PC-3 (cell line): ENCODE measurements at regions not wholly inside any gene's neighbourhood (a gene's known extent, or its start where the extent isn't known, plus 50 kb on each side); places are given as distances from the start of the nearest gene placed in this dataset.

ENCODE experiments used
- ATAC-seq: fragments of 200-7000 bp; cut with Tn5 transposase; 2 replicates; pipeline ENCODE4 v1.9.1; 2020; ENCODE audit warnings: mild to moderate bottlenecking, moderate library complexity
- BruUV-seq: library from RNA; stranded (reverse); fragments of 400-500 nt; replicated peaks from 2 replicates; lab custom pipeline; 2021; lab: Mats Ljungman, UMichigan
- CTCF ChIA-PET: fragments of 300-600 bp; sonication (Branson Sonifier 250); formaldehyde crosslinking; loops from one replicate; lab custom pipeline; 2022; ENCODE audit warnings: antibody characterized with exemption; lab: Charles Lee
- POLR2A ChIA-PET: fragments of 300-600 bp; sonication (Branson Sonifier 250); formaldehyde crosslinking; loops from one replicate; lab custom pipeline; 2022; ENCODE audit warnings: antibody characterized with exemption; ENCODE audit not compliant: unreplicated experiment; lab: Charles Lee
- DNase-seq: peaks from one replicate; pipeline ENCODE4 v3.0.0-alpha.2; 2015
- H2AFZ ChIP-seq: fragments of 300-600 bp; sonication (generic); 2 replicates; pipeline ENCODE4 v1.6.0; 2016; ENCODE audit warnings: antibody characterized with exemption, low read length
- H3F3A ChIP-seq: fragments of 300-600 bp; sonication (generic); one replicate; pipeline ENCODE4 v1.6.0; 2017; ENCODE audit warnings: antibody characterized with exemption, low read length, control low read depth, mild to moderate bottlenecking; ENCODE audit not compliant: unreplicated experiment
- H3K27ac ChIP-seq: fragments of 300-600 bp; sonication (generic); 2 replicates; pipeline ENCODE4 v1.5.1; 2016; ENCODE audit warnings: mild to moderate bottlenecking, low read length
- H3K27me3 ChIP-seq: fragments of 300-600 bp; sonication (generic); 2 replicates; pipeline ENCODE4 v1.6.1; 2016; ENCODE audit warnings: low read length, mixed read lengths
- H3K36me3 ChIP-seq: fragments of 300-600 bp; sonication (generic); 2 replicates; pipeline ENCODE4 v1.6.1; 2016; ENCODE audit warnings: low read depth, mixed run types, low read length, mixed read lengths
- H3K4me1 ChIP-seq: fragments of 300-600 bp; sonication (generic); 2 replicates; pipeline ENCODE4 v1.5.1; 2016; ENCODE audit warnings: low read length; ENCODE audit not compliant: insufficient read depth
- H3K4me2 ChIP-seq: fragments of 300-600 bp; sonication (generic); 2 replicates; pipeline ENCODE4 v1.6.0; 2016; ENCODE audit warnings: low read length
- H3K4me3 ChIP-seq: fragments of 300-600 bp; sonication (generic); 2 replicates; pipeline ENCODE4 v1.5.1; 2016; ENCODE audit warnings: mild to moderate bottlenecking, low read length, mixed read lengths
- H3K79me2 ChIP-seq: fragments of 300-600 bp; sonication (generic); 2 replicates; pipeline ENCODE4 v1.6.1; 2017; ENCODE audit warnings: low read length, mixed read lengths
- H3K9ac ChIP-seq: fragments of 300-600 bp; sonication (generic); 2 replicates; pipeline ENCODE4 v1.6.0; 2016; ENCODE audit warnings: mild to moderate bottlenecking, low read length
- H3K9me2 ChIP-seq: fragments of 300-600 bp; sonication (generic); replicated peaks from 2 replicates; pipeline ENCODE4 v1.6.1; 2016; ENCODE audit warnings: mixed run types, low read length, mixed read lengths
- H3K9me3 ChIP-seq: fragments of 300-600 bp; sonication (generic); 2 replicates; pipeline ENCODE4 v1.6.1; 2016; ENCODE audit warnings: low read length, mixed read lengths
- H4K20me1 ChIP-seq: fragments of 300-600 bp; sonication (generic); 2 replicates; pipeline ENCODE4 v1.6.1; 2016; ENCODE audit warnings: low read length, mixed read lengths
- EZH2 ChIP-seq: fragments of 300-600 bp; sonication (generic); IDR thresholded peaks from one replicate; pipeline ENCODE4 v1.6.1; 2017; ENCODE audit warnings: antibody characterized with exemption, mild to moderate bottlenecking, low read length; ENCODE audit not compliant: unreplicated experiment
- EZH2phosphoT487 ChIP-seq: fragments of 300-600 bp; sonication (generic); IDR thresholded peaks from 2 replicates; pipeline ENCODE4 v1.6.1; 2018; ENCODE audit warnings: mild to moderate bottlenecking, antibody characterized with exemption, low read length, borderline replicate concordance
- intact Hi-C: fragments of 100-400 bp; cut with micrococcal nuclease; formaldehyde crosslinking; loops from 2 replicates; pipeline ENCODE4 v1.9.0; 2023
- TF ChIP-seq, protein P1 (sequence below): fragments of 300-600 bp; sonication (generic); conservative IDR thresholded peaks from 2 replicates; pipeline ENCODE4 v1.5.1; 2017; ENCODE audit warnings: antibody characterized with exemption, low read depth, mild to moderate bottlenecking, low read length

DNA sequence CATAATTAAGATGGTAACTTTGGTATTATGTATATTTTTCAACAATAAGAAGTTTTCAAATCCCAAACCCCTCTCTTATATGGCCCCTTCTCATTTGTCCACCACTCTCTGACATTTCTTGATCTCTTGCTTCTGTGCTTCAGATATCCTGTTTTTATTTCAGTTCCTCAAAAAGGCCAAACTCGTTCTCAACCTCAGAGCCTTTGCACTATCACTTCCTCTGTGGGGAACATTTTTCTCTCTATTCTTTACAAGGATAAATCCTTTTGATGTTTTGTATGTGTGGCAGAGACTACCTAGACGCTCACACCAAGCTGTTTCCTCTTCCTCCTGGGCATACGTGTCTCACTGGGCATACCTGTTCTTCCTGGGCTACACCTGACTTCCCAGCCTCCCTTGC is 54.2 kb upstream of the FRMD4A start:
- H3K27me3 ChIP-seq = no peaks in the 10 kb centered on the region
- H3F3A ChIP-seq = no peaks in the 10 kb centered on the region
- BruUV-seq = no TSS peak
- no peak for DNase-seq
- no peak for ATAC-seq
- H3K9me2 ChIP-seq = no peaks in the 10 kb centered on the region
- H3K79me2 ChIP-seq = no peaks in the 10 kb centered on the region
- no peaks in the 10 kb centered on the region for H3K4me1 ChIP-seq
- H3K27ac ChIP-seq = no peak overlapping the region
- intact Hi-C loops = no loop called here
- ChIA-PET POLR2A (no interaction called here), CTCF (interaction anchor here (0.6 to 0.9 kb wide), 3 partner anchors 26 to 717 kb away, joined by 3 to 11 read pairs (median 4); no protein-coding TSS in a partner anchor)
- H3K9me3 ChIP-seq = no peaks in the 10 kb centered on the region
- H3K4me3 ChIP-seq = no peak overlapping the region
- no peak overlapping the region for H2AFZ ChIP-seq
- no peak overlapping the region for H3K9ac ChIP-seq
- no peaks in the 10 kb centered on the region for H3K36me3 ChIP-seq
- no peak overlapping the region for H3K4me2 ChIP-seq
- no peaks in the 10 kb centered on the region for H4K20me1 ChIP-seq
- TF ChIP-seq, protein P1, sequence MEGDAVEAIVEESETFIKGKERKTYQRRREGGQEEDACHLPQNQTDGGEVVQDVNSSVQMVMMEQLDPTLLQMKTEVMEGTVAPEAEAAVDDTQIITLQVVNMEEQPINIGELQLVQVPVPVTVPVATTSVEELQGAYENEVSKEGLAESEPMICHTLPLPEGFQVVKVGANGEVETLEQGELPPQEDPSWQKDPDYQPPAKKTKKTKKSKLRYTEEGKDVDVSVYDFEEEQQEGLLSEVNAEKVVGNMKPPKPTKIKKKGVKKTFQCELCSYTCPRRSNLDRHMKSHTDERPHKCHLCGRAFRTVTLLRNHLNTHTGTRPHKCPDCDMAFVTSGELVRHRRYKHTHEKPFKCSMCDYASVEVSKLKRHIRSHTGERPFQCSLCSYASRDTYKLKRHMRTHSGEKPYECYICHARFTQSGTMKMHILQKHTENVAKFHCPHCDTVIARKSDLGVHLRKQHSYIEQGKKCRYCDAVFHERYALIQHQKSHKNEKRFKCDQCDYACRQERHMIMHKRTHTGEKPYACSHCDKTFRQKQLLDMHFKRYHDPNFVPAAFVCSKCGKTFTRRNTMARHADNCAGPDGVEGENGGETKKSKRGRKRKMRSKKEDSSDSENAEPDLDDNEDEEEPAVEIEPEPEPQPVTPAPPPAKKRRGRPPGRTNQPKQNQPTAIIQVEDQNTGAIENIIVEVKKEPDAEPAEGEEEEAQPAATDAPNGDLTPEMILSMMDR = no peak
- no peak for TF ChIP-seq EZH2phosphoT487
- no peak for TF ChIP-seq EZH2

DNA sequence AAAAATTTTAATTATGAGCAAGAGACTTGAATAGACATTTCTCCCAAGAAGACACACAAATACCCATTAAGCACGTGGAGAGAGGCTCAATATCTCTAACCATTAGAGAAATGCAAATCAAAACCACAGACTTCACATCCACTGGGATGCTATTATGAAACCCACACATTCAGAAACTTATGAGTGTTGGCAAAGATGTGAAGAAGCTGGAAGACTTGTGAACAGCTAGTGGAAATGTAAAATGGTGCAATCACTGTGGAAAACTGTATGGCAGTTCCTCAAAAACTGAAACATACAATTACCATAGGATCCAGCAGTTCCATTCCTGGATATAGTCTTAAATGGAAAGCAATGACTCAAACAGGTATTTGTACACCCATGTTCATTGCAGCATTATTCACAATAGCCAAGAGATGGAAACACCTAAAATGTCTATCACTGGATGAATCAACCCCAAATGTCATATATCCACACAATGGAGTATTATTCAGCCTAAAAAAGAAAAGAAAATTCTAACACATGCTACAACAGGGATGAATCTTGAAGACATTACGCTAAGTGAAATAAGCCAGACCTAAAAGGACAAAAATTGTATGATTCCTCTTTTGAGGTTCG is 53.5 kb upstream of the FRMD4A start:
- Histone ChIP-seq H3K4me3 (no peak overlapping the region), H3K9me2 (no peaks in the 10 kb centered on the region), H3K27ac (no peak overlapping the region), H4K20me1 (no peaks in the 10 kb centered on the region), H3K36me3 (no peaks in the 10 kb centered on the region), H3K9me3 (no peaks in the 10 kb centered on the region), H2AFZ (no peak overlapping the region), H3K4me1 (no peaks in the 10 kb centered on the region), H3K4me2 (no peak overlapping the region), H3K9ac (no peak overlapping the region), H3K27me3 (no peaks in the 10 kb centered on the region), H3K79me2 (no peaks in the 10 kb centered on the region), H3F3A (no peaks in the 10 kb centered on the region)
- ChIA-PET CTCF (no interaction called here), POLR2A (no interaction called here)
- intact Hi-C loops = no loop called here
- no peak for TF ChIP-seq EZH2
- TF ChIP-seq, protein P1 = no peak
- no peak for TF ChIP-seq EZH2phosphoT487
- ATAC-seq = no peak
- no TSS peak for BruUV-seq
- no peak for DNase-seq

DNA sequence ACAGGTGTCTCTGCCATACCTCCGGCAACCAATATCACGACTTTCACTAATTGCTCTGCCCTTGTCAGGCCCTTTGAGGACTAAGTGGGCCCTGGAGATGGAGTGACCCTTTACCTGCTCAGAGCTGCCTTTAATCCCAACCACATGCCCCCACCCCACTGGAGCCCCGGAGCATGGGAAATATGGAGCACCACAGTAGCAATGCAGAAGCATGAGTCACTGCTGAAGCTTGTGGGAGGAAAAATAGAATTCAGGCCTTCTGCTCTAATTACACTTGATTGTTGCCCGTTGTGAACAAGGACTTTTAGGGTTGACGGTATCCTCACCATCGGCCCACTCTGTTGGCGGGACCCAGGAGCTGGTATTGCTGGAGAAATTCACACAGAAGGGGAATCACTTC is 52.5 kb upstream of the FRMD4A start:
- Histone ChIP-seq H3K4me1 (no peaks in the 10 kb centered on the region), H3F3A (no peaks in the 10 kb centered on the region), H3K27ac (no peak overlapping the region), H4K20me1 (no peaks in the 10 kb centered on the region), H3K27me3 (no peaks in the 10 kb centered on the region), H3K9me2 (no peaks in the 10 kb centered on the region), H2AFZ (no peak overlapping the region), H3K79me2 (no peaks in the 10 kb centered on the region), H3K9me3 (no peaks in the 10 kb centered on the region), H3K36me3 (no peaks in the 10 kb centered on the region), H3K9ac (no peak overlapping the region), H3K4me2 (no peak overlapping the region), H3K4me3 (no peak overlapping the region)
- no peak for ATAC-seq
- intact Hi-C loops = no loop called here
- no peak for TF ChIP-seq EZH2
- TF ChIP-seq EZH2phosphoT487 = no peak
- TF ChIP-seq, protein P1 = no peak
- BruUV-seq = no TSS peak
- CTCF ChIA-PET = no interaction called here
- no peak for DNase-seq
- POLR2A ChIA-PET = no interaction called here
